Esophagus muscularis mucosa (tissue), 4 donors: ENCODE measurements at regions not wholly inside any gene's neighbourhood (a gene's known extent, or its start where the extent isn't known, plus 50 kb on each side); places are given as distances from the start of the nearest gene placed in this dataset.

ENCODE experiments used
- CTCF ChIP-seq, 3 experiments: fragments of 200-600 bp in 2 of 3; fragments of 450-650 bp in 1 of 3; sonication (generic) in 2 of 3; IDR thresholded peaks; one replicate each; pipeline ENCODE4 v1.5.1; 2017 to 2019; ENCODE audit warnings: antibody characterized with exemption in 3 of 3, mild to moderate bottlenecking in 2 of 3, moderate library complexity in 1 of 3
- EP300 ChIP-seq: sonication (generic); formaldehyde crosslinking; IDR thresholded peaks from one replicate; pipeline ENCODE4 v1.6.1; 2017; ENCODE audit warnings: antibody characterized with exemption
- POLR2AphosphoS5 ChIP-seq, 2 donors: sonication (generic); formaldehyde crosslinking; IDR thresholded peaks; one replicate each; pipeline ENCODE4 v1.6.1; 2017; ENCODE audit warnings: antibody characterized with exemption in 2 of 2

- TF ChIP-seq CTCF (IDR thresholded peaks at IDR 0.05) (no peak), POLR2AphosphoS5 (IDR thresholded peaks at IDR 0.05) (no peak), EP300 (no peak)
Observed at GRCh38 chr4:42816189-42816879, 76.2 kb upstream of the GRXCR1 start.
